Transverse colon (tissue), 4 donors: ENCODE measurements at regions not wholly inside any gene's neighbourhood (a gene's known extent, or its start where the extent isn't known, plus 50 kb on each side); places are given as distances from the start of the nearest gene placed in this dataset.

Source experiments
- CTCF ChIP-seq, 5 experiments: fragments of 200-600 bp in 3 of 5; fragments of 450-650 bp in 2 of 5; sonication (generic) in 3 of 5; IDR thresholded peaks; 1 replicate in 2 of 5; 2 replicates in 3 of 5; pipeline ENCODE4 v1.5.1; 2016 to 2017; ENCODE audit warnings: antibody characterized with exemption in 5 of 5, inconsistent platforms in 3 of 5, mild to moderate bottlenecking in 2 of 5, moderate library complexity in 1 of 5
- EP300 ChIP-seq: sonication (generic); formaldehyde crosslinking; IDR thresholded peaks from one replicate; pipeline ENCODE4 v1.6.1; 2017; ENCODE audit warnings: antibody characterized with exemption, low read depth
- POLR2A ChIP-seq: fragments of 450-650 bp; IDR thresholded peaks from one replicate; pipeline ENCODE4 v1.6.1; 2016; ENCODE audit warnings: antibody characterized with exemption, mild to moderate bottlenecking, moderate library complexity
- POLR2AphosphoS5 ChIP-seq, 3 donors: sonication (generic); formaldehyde crosslinking; IDR thresholded peaks; one replicate each; pipeline ENCODE4 v1.6.1; 2016; ENCODE audit warnings: antibody characterized with exemption in 3 of 3

GRCh38 chr12:108418164-108418890, 79.2 kb upstream of the CMKLR1 start:
- TF ChIP-seq EP300, result no peak
- no peak for TF ChIP-seq CTCF (IDR thresholded peaks at IDR 0.05)
- TF ChIP-seq POLR2A, result no peak
- no peak for TF ChIP-seq POLR2AphosphoS5 (IDR thresholded peaks at IDR 0.05)
